DND-41 (cell line): ENCODE measurements at regions not wholly inside any gene's neighbourhood (a gene's known extent, or its start where the extent isn't known, plus 50 kb on each side); places are given as distances from the start of the nearest gene placed in this dataset.
"Not testable (repeated sequence)": the region's sequence is repeated elsewhere in the genome, so short reads cannot be mapped to it uniquely, and the experiment has no call there.

Source experiments
- ATAC-seq: fragments of 200-7000 bp; cut with Tn5 transposase; 3 replicates; pipeline ENCODE4 v1.9.1; 2021; ENCODE audit warnings: low read depth; ENCODE audit not compliant: insufficient read depth
- DNase-seq: peaks from one replicate; pipeline ENCODE4 v3.0.0-alpha.2; 2020
- H2AFZ ChIP-seq: 2 replicates; pipeline ENCODE4 v1.6.0; 2012; ENCODE audit warnings: low read depth, low read length
- H3K27ac ChIP-seq: 2 replicates; pipeline ENCODE4 v1.5.1; 2012; ENCODE audit warnings: low read length, inconsistent platforms
- H3K27me3 ChIP-seq: fragments of 200-600 bp; sonication (generic); 2 replicates; pipeline ENCODE4 v1.6.0; 2012; ENCODE audit warnings: low read length, mild to moderate bottlenecking, inconsistent platforms; ENCODE audit not compliant: insufficient read depth, poor library complexity
- H3K36me3 ChIP-seq: 2 replicates; pipeline ENCODE4 v1.5.1; 2012; ENCODE audit warnings: low read length, inconsistent platforms; ENCODE audit not compliant: insufficient read depth
- H3K4me1 ChIP-seq: 2 replicates; pipeline ENCODE4 v1.5.1; 2012; ENCODE audit warnings: mild to moderate bottlenecking, low read length; ENCODE audit not compliant: insufficient read depth
- H3K4me2 ChIP-seq: 2 replicates; pipeline ENCODE4 v1.6.0; 2012; ENCODE audit warnings: mild to moderate bottlenecking, moderate library complexity, low read length, inconsistent platforms; ENCODE audit not compliant: insufficient read depth
- H3K4me3 ChIP-seq, 2 experiments: fragments of 200-600 bp in 1 of 2; shearing (Covaris generic) in 1 of 2; 2 replicates each; pipeline ENCODE4 v1.5.1; 2012 to 2016; ENCODE audit warnings: inconsistent platforms in 2 of 2, low read length in 2 of 2, mild to moderate bottlenecking in 2 of 2, low read depth in 1 of 2, moderate library complexity in 1 of 2
- H3K79me2 ChIP-seq: 2 replicates; pipeline ENCODE4 v1.6.0; 2012; ENCODE audit warnings: low read length, inconsistent platforms; ENCODE audit not compliant: insufficient read depth
- H3K9ac ChIP-seq: 2 replicates; pipeline ENCODE4 v1.6.0; 2012; ENCODE audit warnings: low read depth, mild to moderate bottlenecking, inconsistent platforms, low read length, moderate library complexity
- H3K9me3 ChIP-seq: 2 replicates; pipeline ENCODE4 v1.5.1; 2012; ENCODE audit warnings: low read length, moderate library complexity, mild to moderate bottlenecking, inconsistent platforms; ENCODE audit not compliant: insufficient read depth, severe bottlenecking
- H4K20me1 ChIP-seq: 2 replicates; pipeline ENCODE4 v1.6.0; 2012; ENCODE audit warnings: low read length; ENCODE audit not compliant: insufficient read depth
- EZH2 ChIP-seq: IDR thresholded peaks from 3 replicates; pipeline ENCODE4 v1.6.1; 2012; ENCODE audit warnings: borderline replicate concordance, low read depth, mild to moderate bottlenecking, moderate library complexity, low read length, inconsistent platforms; ENCODE audit not compliant: severe bottlenecking
- TF ChIP-seq, protein P1 (sequence below): IDR thresholded peaks from 2 replicates; pipeline ENCODE4 v1.5.1; 2012; ENCODE audit warnings: borderline replicate concordance, low read length, moderate library complexity, mild to moderate bottlenecking; ENCODE audit not compliant: poor library complexity, severe bottlenecking; ENCODE audit errors: extremely low read depth

DNA sequence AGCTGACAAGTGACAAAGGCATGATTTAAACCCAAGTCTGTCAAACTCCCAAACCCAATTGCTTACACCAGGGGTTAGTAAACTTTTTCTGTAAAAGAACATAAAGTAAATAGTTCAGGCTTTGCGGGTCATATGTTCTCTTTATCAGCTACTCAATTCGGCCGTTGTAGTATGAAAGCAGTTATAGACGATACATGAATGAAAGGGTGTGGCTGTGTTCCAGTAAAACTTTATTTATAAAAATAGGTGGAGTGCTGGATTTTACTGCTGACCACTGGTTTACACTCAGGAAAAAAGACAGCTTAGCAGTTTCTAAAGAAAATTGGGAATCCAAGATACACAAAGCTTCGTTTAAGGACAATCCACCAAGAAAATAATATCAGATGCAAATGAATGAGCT is 124.3 kb upstream of the BCL9 start:
- H3K9ac ChIP-seq = no peak overlapping the region
- TF ChIP-seq EZH2 = no peak
- TF ChIP-seq, protein P1, sequence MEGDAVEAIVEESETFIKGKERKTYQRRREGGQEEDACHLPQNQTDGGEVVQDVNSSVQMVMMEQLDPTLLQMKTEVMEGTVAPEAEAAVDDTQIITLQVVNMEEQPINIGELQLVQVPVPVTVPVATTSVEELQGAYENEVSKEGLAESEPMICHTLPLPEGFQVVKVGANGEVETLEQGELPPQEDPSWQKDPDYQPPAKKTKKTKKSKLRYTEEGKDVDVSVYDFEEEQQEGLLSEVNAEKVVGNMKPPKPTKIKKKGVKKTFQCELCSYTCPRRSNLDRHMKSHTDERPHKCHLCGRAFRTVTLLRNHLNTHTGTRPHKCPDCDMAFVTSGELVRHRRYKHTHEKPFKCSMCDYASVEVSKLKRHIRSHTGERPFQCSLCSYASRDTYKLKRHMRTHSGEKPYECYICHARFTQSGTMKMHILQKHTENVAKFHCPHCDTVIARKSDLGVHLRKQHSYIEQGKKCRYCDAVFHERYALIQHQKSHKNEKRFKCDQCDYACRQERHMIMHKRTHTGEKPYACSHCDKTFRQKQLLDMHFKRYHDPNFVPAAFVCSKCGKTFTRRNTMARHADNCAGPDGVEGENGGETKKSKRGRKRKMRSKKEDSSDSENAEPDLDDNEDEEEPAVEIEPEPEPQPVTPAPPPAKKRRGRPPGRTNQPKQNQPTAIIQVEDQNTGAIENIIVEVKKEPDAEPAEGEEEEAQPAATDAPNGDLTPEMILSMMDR = no peak
- ATAC-seq = no peak

DNA sequence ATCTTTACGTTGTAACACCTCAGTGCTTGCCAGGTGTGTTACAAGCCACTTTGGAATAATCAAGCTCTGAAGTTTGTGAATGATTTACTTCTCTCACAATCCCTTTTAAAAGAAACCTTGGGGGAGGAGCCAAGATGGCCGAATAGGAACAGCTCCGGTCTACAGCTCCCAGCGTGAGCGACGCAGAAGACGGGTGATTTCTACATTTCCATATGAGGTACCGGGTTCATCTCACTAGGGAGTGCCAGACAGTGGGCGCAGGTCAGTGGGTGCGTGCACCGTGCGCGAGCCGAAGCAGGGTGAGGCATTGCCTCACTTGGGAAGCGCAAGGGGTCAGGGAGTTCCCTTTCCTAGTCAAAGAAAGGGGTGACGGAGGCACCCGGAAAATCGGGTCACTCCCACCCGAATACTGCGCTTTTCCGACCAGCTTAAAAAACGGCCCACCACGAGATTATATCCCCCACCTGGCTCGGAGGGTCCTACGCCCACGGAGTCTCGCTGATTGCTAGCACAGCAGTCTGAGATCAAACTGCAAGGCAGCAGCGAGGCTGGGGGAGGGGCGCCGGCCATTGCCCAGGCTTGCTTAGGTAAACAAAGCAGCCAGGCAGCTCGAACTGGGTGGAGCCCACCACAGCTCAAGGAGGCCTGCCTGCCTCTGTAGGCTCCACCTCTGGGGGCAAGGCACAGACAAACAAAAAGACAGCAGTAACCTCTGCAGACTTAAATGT is 118.0 kb upstream of the BCL9 start:
- not testable (repeated sequence) for H4K20me1 ChIP-seq, H3K4me2 ChIP-seq, H3K79me2 ChIP-seq, H3K9me3 ChIP-seq, H3K9ac ChIP-seq, H3K27ac ChIP-seq, DNase-seq, H3K4me1 ChIP-seq, H2AFZ ChIP-seq, H3K27me3 ChIP-seq, H3K4me3 ChIP-seq, H3K36me3 ChIP-seq, ATAC-seq

More for the DNA sequence above, 124.3 kb upstream of the BCL9 start:
- peaks cover 2% of the 10 kb centered on the region for H3K27me3 ChIP-seq
- no peak overlapping the region for H3K4me2 ChIP-seq
- H4K20me1 ChIP-seq = no peaks in the 10 kb centered on the region
- H3K9me3 ChIP-seq = no peaks in the 10 kb centered on the region
- H3K27ac ChIP-seq = no peak overlapping the region
- H3K79me2 ChIP-seq = no peaks in the 10 kb centered on the region
- no peaks in the 10 kb centered on the region for H3K4me1 ChIP-seq
- no peak overlapping the region for H3K4me3 ChIP-seq
- DNase-seq = no peak
- H2AFZ ChIP-seq = no peak overlapping the region
- no peaks in the 10 kb centered on the region for H3K36me3 ChIP-seq

DNA sequence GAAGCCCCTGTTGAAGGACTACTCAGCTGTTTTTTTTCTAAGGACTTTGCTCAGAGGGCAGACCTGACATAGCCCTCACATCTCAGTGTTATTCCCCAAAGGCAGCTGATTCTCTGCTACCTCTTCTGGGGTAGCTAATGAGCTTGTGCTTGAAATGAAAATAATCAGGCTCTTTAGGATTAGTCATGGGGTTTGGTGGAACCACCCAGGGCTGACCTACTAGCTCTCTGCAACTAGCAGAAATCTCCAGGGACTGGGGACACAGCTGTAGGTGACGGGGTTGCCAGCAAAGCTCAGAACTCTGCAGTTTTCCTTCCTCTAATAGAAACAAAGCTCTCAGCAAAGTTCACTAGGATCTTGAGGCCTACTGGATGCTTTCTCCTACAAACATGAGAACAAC is 106.4 kb upstream of the BCL9 start:
- no peak for DNase-seq
- no peak for ATAC-seq
- no peaks in the 10 kb centered on the region for H4K20me1 ChIP-seq
- H3K9ac ChIP-seq = no peak overlapping the region
- TF ChIP-seq EZH2 = no peak
- TF ChIP-seq, protein P1 = no peak
- H3K4me2 ChIP-seq = no peak overlapping the region
- H3K27ac ChIP-seq = no peak overlapping the region
- no peak overlapping the region for H2AFZ ChIP-seq
- H3K27me3 ChIP-seq = peaks cover 16% of the 10 kb centered on the region
- no peaks in the 10 kb centered on the region for H3K36me3 ChIP-seq
- no peak overlapping the region for H3K4me3 ChIP-seq
- H3K9me3 ChIP-seq = no peaks in the 10 kb centered on the region
- H3K4me1 ChIP-seq = no peaks in the 10 kb centered on the region
- no peaks in the 10 kb centered on the region for H3K79me2 ChIP-seq

- Histone ChIP-seq H3K9ac (no peak overlapping the region), H3K27me3 (no peaks in the 10 kb centered on the region), H3K79me2 (no peaks in the 10 kb centered on the region), H3K4me1 (no peaks in the 10 kb centered on the region), H2AFZ (no peak overlapping the region), H3K36me3 (no peaks in the 10 kb centered on the region), H3K4me2 (no peak overlapping the region), H3K27ac (no peak overlapping the region), H4K20me1 (no peaks in the 10 kb centered on the region), H3K4me3 (no peak overlapping the region), H3K9me3 (no peaks in the 10 kb centered on the region)
- ATAC-seq (no peak), DNase-seq (no peak)
- TF ChIP-seq, protein P1 = no peak
- TF ChIP-seq EZH2 = no peak
These were observed 96.9 kb upstream of the BCL9 start for GRCh38 chr1:147444381-147444780.
